Cardiac fibroblast (primary cell): ENCODE measurements at regions not wholly inside any gene's neighbourhood (a gene's known extent, or its start where the extent isn't known, plus 50 kb on each side); places are given as distances from the start of the nearest gene placed in this dataset.

Source experiments
- DNase-seq, 2 donors: peaks; one replicate each; pipeline versions ENCODE4 v3.0.0 to v3.0.0-alpha.2; 2010; ENCODE audit warnings: low read depth in 2 of 2
- H3K4me3 ChIP-seq, 2 donors: replicated peaks in 1 of 2; 1 replicate in 1 of 2; 2 replicates in 1 of 2; pipeline ENCODE4 v1.5.1; 2011; ENCODE audit warnings: low read depth in 2 of 2, low read length in 2 of 2, mild to moderate bottlenecking in 2 of 2, moderate library complexity in 1 of 2
- CTCF ChIP-seq: IDR thresholded peaks from one replicate; pipeline ENCODE4 v1.5.1; 2011; ENCODE audit warnings: low read depth, mild to moderate bottlenecking, low read length, inconsistent platforms

DNA sequence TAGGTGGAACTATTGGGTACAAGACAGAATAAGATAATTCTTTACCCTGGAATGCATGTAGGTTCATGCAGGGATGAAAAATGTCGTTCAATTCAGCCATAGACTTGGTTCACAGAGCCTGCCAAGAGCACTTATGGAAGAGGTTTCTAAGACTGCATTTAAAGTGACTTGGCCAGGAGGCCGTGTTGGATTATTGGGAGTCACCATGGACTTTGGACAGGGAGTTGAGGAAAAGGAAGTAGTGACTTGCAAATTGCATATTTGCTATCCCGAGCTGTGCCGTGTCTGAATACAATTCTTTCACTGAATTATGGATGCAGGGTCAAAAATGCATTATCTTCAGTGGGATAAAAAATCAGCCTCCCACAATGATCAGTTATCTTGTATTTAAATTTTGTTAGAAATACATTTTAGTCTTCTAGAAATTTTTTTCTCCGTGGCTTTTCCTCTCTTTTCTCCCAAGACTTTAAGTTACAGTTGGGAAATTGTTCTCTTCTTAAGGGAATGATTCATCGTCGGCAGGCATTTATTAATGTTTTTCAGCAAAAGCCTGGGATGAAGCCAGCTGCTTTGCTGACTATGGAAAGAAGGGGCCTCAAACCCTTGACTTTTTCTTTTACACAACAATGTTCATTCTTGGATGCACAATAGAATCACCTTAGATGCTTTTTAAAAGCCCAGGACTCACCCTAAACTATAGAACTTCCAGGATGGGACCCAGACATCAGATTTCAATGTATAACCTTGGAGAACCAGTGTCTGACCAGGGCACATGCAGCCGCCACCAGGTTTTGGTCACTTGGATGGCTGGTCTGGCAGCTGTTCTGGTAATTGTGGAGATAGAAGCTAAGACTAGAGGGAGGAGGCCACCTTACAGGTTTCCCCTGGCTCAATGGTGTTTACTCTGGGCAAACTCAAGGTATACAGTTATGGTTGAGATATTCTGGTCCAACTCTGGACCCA, 70.8 kb downstream of the FAT3 start:
- peak; percentile 42 to 59 for DNase-seq
- no peak overlapping the region for H3K4me3 ChIP-seq
- no peak for TF ChIP-seq CTCF

DNA sequence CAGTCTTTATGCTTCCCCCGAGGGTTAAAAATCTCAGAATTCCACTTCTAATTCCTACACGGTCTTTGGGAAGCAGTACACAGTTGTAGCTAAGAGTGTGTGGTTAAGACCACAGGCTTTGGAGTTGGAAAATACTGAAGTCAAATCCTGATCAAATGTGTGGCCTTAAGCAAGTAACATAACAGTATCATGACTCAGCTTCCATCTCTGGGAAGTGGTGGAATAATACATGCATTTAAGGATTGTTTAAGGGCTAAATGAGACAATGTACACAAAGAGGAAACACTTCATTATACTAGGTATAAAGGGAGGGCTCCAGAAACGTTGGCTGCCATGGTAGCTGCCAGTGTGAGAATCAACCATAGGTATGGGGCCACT, 71.5 kb downstream of the FAT3 start:
- no peak for TF ChIP-seq CTCF
- no peak overlapping the region for H3K4me3 ChIP-seq
- DNase-seq, result peak; percentile 17 to 33

DNA sequence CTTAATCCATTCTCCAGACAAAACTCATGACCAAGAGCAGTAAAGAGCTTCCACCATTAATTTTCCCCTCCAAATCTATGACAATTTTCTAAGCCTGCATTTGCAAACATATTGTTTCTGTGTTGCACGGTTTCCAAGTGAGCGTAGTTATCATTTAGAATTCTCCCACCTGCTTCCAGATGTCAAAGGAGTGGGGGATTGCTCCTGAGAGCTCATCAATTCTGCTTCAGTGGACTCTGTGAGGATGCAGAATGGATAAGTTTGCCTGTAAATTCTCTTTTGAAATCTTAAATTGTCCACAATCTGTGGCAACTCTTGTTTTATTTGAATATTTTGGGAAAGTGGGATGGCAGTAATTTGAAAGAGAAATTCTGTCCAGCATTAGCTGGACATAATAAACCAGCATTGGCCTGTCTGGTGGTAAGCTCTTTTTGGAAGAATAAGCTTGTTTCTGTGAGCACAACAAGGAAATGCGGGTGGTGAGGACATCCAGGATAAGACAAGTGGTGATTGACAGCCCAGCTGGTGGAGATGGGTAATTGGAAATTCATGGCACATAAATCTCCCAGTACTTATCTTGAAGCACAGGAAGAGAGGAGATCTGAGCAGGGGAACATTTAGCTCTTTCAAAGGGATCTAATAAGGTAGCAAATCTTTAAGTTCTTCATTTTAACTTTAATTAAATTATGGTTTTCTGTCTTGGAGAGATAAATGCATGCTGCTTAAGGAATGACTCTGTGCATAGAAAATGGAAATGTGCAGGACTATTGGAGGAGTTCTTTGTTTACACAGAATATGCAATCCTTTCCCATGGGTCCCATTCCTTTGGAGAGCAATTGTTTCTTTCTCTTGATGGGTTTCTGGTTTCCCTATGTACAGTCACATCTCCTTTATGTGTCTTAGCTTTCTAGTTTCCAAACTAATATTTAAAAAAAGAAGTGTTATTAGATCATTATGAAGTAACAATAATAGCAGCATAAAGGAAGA, 73.2 kb downstream of the FAT3 start:
- no peak for TF ChIP-seq CTCF
- DNase-seq, result no peak

GRCh38 chr11:92300876-92301275, 76.3 kb downstream of the FAT3 start:
- H3K4me3 ChIP-seq, result no peak overlapping the region
- no peak for TF ChIP-seq CTCF
- DNase-seq, result no peak

More for the DNA sequence above, 73.2 kb downstream of the FAT3 start:
- no peak overlapping the region for H3K4me3 ChIP-seq

GRCh38 chr11:92302770-92303169, 78.2 kb downstream of the FAT3 start:
- DNase-seq, result no peak
- TF ChIP-seq CTCF, result no peak

GRCh38 chr11:92304271-92304670, 79.7 kb downstream of the FAT3 start:
- no peak overlapping the region for H3K4me3 ChIP-seq
- no peak for TF ChIP-seq CTCF
- DNase-seq, result peak in 1 of 2 donors; percentile 9

More at GRCh38 chr11:92302770-92303169, 78.2 kb downstream of the FAT3 start:
- no peak overlapping the region for H3K4me3 ChIP-seq
